HG02642 (cell line): ENCODE measurements at regions not wholly inside any gene's neighbourhood (a gene's known extent, or its start where the extent isn't known, plus 50 kb on each side); places are given as distances from the start of the nearest gene placed in this dataset.
"Not testable (repeated sequence)": the region's sequence is repeated elsewhere in the genome, so short reads cannot be mapped to it uniquely, and the experiment has no call there.

Experiments
- ATAC-seq: cut with Tn5 transposase; IDR thresholded peaks from one replicate; pipeline ENCODE4 v1.9.1; 2021; ENCODE audit warnings: mild to moderate bottlenecking; ENCODE audit not compliant: unreplicated experiment, poor library complexity

DNA sequence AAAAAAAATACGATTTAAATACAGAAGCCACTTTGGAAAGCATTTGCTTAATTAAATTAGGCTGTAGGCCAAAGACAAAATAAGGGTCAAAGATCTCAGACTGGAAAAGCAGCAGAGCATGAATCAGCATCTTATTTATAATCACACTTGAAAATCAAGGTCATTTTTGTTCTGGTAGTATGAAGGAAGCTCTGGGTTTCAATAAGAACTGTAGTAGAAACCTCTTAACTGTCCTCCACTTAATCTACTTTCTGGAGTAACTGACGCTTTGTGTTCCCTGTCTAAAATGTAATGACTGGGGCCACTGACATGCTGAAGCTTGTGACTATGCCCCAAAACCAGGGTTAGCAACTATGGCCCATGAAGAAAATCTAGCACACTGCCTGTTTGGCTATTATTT, 450.7 kb upstream of the ZP4 start:
- ATAC-seq, result no peak

DNA sequence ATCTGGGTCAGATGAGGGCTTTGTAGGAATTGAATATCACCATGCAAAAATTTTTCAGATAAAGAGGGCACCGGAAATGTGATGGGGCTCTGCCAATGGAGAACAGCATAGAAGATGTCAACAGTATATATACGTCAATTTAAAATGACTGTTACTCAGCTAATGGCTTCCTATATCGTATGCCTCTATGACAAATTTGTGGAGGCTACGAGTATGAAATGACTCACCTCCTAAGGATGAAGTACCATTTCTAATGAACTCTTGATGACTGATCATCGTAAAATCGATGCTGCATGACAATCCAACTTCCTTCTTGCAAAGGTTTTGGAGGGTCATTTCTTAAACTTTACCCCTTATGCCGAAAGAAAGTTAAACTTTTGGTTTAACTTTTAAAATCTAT, 450.3 kb upstream of the ZP4 start:
- ATAC-seq, result no peak

DNA sequence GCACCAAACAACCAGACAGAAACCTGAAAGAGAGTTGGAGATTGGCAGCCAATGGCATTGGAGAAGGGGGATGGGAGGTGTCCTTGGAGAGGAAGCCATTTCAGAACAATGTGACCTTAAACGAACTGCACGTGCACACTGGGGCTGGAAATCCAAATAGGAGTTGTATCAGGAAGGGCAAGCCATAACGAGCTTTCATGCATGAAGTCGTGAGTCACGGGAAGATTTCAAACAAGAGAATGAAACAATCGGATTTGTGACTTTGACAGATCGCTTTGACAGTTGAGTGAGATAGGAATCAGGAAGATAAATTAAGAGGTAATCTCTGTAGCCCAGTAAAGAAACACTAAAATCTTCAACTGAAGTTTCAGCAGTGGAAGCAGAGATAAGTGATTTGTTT, 445.8 kb upstream of the ZP4 start:
- no peak for ATAC-seq

DNA sequence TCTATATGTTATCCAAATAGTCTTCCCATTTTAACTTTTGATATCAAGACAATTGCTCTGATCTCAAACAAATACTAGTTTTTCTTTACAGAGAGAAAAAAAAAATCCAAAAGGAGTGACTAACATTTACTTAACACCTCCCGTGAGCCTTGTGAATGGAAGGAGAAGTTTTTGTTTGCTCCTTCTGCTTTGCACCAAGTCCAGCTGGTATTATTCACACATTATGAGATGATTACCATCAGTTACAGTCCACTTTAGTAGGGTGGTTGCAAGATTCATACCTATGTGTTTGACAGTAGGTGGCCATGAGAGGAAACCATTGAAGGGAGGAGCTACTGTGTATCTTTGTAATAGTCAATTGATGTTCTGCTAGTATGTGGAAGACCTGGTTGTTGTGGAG, 443.4 kb upstream of the ZP4 start:
- ATAC-seq, result no peak

DNA sequence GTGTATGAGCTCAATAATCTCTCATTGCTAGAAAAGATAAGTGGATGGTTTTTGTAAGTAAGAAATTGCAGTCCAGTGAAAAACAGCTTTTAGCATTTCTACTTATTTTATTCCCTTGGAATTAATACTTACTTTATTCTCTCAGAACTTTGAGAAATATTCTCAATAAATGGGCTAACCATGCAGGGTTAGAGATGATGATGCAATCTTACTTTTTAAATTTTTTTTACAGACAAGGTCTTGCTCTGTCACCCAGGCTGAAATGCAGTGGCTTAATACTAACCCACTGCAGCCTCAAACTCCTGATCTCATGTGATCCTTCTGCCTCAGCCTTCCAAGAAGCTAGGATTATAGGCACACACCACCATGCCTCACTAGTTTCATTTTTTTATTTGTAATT, 440.8 kb upstream of the ZP4 start:
- no peak for ATAC-seq

DNA sequence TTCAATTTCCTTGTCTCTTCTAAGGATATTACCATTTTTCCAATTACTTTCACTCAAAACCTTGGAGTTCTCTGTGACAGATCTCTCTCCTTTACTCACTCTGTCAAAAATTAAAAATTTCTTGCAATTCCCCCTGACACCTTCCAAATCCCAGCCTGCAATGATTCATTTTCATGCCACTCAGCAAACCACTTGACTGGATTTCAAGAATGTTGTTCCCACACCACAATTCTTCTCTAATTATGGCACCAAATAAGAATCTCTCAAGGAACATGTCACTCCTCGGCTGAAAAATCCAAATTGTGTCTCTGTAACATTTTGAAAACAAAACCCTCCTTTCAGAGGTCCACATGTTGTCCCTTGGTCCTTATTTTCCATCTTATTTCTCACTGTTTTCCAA, 438.9 kb upstream of the ZP4 start:
- no peak for ATAC-seq

DNA sequence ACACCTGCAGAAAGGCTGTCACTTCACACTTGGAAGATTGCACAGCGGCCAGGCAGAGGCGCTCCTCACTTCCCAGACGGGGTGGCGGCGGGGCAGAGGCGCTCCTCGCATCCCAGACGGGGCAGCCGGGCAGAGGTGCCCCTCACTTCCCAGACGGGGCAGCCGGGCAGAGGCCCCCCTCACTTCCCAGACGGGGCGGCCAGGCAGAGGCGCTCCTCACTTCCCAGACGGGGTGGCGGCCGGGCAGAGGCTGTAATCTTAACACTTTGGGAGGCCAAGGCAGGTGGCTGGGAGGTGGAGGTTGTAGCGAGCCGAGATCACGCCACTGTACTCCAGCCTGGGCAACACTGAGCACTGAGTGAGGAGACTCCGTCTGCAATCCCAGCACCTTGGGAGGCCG, 436.3 kb upstream of the ZP4 start:
- ATAC-seq, result not testable (repeated sequence)

DNA sequence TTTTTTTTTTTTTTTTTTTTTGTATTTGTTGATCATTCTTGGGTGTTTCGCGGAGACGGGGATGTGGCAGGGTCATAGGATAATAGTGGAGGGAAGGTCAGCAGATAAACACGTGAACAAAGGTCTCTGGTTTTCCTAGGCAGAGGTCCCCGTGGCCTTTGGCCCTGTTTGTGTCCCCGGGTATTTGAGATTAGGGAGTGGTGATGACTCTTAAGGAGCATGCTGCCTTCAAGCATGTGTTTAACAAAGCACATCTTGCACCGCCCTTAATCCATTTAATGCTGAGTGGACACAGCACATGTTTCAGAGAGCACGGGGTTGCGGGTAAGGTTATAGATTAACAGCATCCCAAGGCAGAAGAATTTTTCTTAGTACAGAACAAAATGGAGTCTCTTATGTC, 435.8 kb upstream of the ZP4 start:
- ATAC-seq, result not testable (repeated sequence)

DNA sequence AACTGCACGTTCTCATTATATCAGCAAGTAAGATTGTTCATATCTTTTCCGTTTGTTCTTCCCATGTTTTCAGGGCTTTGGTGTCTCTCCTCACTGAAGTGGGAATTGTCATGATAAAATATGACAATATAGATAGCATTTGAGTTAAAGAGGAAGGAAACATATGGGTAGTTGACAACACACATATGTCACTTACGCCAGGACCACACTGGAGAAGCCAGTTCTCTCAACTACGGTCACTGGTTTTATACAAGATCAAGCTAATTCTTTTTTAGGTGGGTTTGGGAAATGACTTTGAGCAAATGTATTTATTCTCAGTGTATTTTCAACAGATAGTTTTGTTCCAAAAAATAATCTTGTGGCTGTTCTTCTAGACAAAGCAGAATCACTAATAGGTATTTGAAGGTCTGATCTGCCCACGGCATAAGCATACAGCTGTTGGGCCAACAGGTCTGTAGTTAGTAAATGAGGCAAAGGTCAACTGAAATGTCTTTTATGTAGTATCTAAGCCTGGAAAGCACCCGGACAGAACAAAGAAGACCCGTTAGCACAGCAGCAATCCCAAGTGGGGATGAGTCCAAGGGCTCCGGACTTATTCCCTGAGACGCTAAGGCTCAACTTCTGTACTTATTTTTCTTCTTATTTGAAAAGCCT, 433.6 kb upstream of the ZP4 start:
- no peak for ATAC-seq

DNA sequence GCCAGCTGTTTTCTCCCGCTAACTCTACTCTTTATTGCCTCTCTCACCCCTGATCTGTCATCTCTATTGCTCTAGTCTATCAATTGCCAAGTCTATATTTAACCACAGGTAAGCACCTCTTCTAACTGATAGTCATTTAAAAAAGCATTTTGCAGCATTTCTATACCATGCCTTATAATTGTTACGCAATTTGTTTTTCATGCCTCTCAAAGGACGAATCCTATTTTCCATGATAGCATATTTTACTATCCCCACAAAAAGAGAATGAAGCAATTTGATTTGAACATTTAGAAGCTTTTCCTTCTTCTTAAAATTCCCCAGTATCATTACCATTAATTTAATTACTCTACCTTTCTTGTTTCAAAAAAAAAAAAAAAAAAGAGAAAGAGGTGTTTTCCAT, 432.8 kb upstream of the ZP4 start:
- ATAC-seq, result no peak

DNA sequence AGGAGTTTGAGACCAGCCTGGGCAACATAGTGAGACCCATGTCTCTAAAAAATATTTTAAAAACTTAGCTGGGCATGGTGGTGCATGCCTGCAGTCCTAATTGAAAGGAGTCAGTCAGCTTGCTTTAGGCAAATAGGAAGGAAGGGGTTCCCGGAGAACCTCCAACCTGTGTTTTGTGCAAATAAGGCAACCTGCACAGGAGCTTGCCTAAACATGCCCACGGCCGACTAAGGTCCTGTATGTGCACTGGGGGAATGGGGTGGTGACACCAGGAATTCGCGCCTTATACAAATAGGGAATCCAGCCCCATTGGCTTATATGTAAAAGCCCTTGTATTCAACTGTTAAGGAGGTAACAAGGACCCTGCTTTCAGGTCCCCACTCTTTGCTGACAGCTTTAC, 429.2 kb upstream of the ZP4 start:
- no peak for ATAC-seq

DNA sequence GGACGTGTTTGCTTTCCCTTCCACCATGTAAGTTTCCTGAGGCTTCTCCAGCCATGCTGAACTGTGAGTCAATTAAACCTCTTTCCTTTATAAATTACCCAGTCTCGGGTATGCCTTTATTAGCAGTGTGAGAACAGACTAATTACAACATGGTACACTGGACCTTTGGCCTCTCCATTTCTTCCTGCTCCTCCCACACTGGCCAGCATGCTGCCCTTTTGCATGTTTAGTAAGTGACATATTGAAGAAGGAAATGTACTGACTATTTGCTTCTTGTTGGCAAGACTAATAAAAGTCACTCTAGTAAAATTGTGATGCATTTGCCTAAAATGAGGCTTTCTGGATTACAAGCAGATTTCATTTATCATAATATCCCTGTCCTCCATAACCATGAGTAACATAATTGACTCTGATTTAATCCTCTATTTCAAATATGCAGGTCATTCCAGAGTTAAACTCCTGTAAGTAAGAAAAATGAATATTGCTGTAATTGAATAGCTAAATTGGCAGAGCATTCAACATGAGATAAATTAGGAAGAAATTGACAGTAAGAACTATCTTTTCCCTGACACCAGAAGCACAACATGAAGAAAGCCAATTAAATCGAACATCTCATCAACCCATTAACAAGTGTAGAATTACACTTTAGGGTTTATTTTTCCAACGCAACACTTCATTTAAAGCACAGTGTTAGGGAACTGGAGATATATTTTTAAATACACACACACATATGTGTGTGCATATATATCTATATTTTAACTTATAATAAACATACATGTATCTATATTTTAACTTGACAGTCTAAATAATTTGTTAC, 427.8 kb upstream of the ZP4 start:
- ATAC-seq, result no peak

DNA sequence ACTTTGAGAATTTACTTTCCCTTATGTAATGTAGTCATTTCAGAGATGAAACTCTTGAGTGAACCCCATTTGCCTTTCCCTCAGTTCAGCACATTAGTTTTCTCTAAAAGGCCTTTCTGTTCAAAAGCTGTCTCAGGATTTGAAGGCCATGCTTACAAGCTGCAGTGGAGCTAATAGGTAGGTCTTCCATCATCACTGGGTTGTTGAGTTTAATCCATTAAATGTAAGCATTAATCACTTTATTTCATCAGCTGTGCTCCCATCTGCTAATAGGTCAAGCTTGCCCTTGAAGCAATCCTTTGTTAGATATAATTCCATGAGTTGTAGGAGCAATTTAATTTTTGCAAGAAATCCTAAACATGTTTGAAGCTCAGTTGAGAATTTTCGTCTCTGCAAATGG, 422.2 kb upstream of the ZP4 start:
- ATAC-seq, result no peak

DNA sequence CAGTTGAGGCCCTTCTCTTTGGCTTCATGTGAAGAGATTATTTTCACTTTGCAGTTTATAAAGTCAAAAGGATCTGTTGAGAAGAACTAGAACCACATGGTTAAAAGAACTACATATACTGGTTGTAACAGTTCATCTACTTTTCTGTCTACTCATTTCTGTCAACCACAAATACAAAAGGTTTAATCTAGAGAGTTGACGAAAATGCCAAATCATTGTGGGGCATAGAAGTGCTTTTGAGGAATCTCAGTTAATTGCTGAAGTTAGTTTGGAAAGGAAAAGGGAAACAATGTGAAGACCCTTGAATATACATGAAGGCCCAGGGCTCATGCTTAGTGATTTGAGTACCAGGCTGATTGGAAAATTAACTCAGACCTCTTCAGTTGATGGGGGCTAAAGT, 415.7 kb upstream of the ZP4 start:
- no peak for ATAC-seq

DNA sequence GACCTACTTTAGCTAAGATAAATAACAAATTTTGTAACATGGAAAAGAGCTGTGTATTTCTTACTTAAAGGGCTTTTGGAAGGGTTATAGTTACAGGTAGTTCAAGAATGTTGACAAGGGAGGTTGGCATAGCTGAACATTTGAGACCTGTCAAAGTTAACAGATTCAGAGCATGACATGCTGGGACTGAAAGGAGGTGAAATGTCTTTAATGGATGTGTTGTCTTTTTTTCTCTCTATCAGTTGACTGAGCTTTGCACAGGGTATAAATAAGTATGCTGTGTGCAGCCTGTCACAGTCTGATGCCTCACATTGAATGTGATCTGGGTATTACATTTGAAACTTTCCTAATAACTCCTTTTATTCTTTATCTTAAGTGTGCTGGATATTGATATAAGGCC, 411.9 kb upstream of the ZP4 start:
- no peak for ATAC-seq

DNA sequence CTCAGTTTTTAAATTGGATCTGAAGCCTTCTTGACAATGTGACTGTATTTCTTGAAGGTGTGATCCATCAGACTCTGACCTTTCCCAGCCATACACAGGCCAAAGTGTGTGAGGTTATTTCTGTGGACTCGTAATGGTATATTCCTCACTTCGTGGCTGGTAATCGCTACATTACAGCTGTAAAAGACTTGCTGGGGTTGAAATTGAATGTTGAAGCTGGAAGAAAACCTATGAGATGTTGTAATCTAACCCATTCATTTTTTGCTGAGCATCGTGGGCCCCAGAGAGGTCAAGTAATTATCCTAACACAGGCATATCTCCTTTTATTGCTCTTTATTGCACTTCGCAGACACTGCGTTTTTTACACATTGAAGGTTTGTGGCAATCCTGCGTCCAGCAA, 405.6 kb upstream of the ZP4 start:
- ATAC-seq, result no peak

DNA sequence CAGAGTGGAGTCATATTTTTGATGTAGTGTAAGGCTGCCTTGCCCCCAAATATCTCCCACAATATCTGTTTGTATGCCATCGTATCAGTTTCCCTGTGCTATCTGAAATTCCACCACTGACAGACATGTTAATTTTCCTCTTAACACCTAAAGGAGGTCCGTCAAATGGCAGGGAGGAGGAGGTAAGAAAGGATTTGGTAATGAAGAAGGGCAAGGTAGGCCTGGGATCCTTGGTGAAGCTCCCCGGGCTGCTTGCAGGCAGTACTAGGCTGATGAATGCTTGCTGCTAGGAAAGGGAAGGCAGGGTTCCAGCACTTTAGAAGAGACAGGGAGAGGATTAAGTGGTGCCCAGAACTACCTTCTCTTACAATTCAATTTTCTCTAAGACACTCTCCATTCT, 402.4 kb upstream of the ZP4 start:
- no peak for ATAC-seq

DNA sequence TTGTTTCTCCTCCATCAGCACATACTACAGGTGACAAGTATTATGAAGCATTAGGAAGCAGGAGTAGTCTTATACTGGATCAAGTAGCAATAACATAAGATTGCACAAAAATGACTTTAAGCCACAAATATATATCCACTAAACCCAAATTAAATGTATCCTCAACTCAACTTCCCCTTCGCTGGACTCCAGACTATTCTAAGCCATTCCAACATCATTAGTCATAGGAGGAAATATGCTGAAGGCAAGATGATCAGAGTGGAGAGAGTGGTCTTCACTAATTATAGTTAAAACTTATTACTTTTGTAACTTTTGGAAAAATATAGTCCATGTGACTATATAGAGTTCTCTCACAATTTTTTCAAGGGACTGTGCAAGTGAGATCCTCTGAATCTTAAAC, 390.7 kb upstream of the ZP4 start:
- no peak for ATAC-seq

DNA sequence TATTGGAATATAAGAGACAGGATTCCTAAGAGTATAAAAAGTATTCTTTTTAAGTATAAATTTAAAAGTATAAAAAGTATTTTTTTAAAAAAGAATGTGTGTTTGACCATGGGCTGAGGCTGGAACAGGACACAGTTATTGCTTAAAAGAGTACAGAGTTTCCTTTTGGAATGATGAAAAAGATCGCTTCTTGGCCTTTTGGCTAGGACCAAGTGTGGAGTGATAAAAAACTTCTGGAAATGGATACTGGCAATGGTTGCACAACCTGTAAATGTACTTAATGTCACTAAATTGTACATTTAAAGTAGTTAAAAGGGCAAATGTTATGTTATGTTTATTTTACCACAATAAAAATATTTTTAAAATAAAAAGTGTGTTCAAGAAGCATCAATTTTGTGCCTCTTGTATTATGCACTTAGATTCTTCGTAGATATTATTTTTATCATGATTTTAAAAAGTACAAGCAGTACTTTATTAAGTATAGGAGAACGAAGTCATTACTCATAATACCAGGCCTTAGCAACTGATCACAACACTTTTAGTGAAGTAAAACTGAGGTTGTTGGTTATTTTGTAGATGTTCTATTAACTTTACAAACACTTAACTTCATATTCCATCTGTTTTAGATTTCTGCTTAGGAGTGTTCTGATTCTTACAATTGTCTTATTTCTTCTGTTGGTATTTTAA, 389.1 kb upstream of the ZP4 start:
- no peak for ATAC-seq

DNA sequence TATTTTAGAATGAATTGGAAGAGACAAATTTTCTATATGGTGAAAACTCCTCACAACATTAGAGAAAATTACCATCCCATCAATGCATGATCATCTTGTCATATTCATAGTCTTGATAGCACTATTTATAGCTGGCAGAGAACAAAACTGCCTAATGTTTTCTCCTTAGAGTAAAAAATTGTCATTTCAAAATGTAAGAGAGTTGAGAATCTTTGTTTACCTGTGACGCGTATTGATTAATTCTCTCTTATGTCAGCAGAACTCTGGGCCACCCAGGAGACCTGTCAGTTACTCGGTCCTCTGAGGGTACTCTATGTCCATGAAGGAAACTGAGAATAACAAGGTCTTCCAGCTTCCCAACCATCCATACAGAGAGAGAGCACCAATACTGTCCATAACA, 381.4 kb upstream of the ZP4 start:
- no peak for ATAC-seq

DNA sequence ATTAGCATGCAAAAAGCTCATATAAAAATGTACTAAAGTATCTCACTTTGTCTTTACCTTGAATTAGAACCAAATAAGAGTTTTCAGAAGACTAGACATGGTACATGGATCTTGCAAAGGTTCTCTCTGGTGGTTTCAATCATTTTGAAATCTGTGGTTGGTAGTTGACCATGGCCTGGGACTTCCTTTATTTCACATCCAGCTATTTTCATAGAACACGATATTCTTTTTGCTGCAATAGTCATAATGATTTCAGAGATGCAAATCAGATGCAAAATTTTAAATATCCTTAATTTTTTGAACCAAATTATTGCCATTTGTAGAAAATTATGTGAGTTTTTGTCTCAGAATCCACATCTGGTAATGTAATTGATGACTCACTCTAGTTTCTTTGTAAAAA, 375.1 kb upstream of the ZP4 start:
- no peak for ATAC-seq

DNA sequence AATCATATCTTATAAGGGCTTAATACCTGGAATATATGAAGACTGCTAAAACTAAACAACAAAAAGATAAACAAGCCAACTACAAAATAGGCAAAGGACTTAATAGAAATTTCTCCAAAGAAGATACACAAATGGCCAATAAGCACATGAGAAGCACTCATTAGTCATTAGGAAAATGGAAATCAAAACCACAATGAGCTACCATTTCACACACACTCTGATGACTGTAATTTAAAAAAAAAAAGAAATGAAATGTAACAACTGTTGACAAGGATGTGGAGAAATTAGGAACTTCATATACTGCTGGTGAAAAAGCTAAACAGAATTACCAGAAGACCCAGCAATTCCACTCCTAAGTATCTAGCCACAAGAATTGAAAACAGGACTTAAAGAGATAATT, 374.2 kb upstream of the ZP4 start:
- ATAC-seq, result no peak
